GM12878 (cell line): ENCODE measurements at regions not wholly inside any gene's neighbourhood (a gene's known extent, or its start where the extent isn't known, plus 50 kb on each side); places are given as distances from the start of the nearest gene placed in this dataset.

Source experiments
- ATAC-seq: fragments of 200-7000 bp; cut with Tn5 transposase; 3 replicates; pipeline ENCODE4 v1.9.1; 2020; ENCODE audit warnings: mild to moderate bottlenecking, moderate library complexity
- BruUV-seq: library from RNA; stranded (reverse); fragments of 400-500 nt; replicated peaks from 2 replicates; lab custom pipeline; 2021; lab: Mats Ljungman, UMichigan
- CTCF ChIA-PET: fragments of 300-600 bp; sonication (Branson Sonifier 250); formaldehyde crosslinking; extraction: SDS; loops from one replicate; lab custom pipeline; 2021; ENCODE audit warnings: inconsistent platforms; lab: Yijun Ruan, JAX
- POLR2A ChIA-PET: fragments of 350-600 bp; formaldehyde crosslinking; extraction: SDS; loops from one replicate; lab custom pipeline; 2021; ENCODE audit warnings: inconsistent platforms; lab: Charles Lee
- RAD21 ChIA-PET: fragments of 300-600 bp; sonication (Branson Sonifier 250); formaldehyde crosslinking; loops from one replicate; lab custom pipeline; 2023; ENCODE audit warnings: antibody characterized with exemption; ENCODE audit not compliant: unreplicated experiment; lab: Charles Lee
- SMC1A ChIA-PET: fragments of 300-600 bp; sonication (Branson Sonifier 250); formaldehyde crosslinking; loops from one replicate; lab custom pipeline; 2023; ENCODE audit not compliant: unreplicated experiment, uncharacterized antibody; lab: Charles Lee
- DNase-seq: peaks from one replicate; pipeline ENCODE4 v3.0.0-alpha.2; 2011; ENCODE audit warnings: low read depth, low spot score
- FAIRE-seq: peaks from 3 replicates; lab custom pipeline; 2011; peaks lifted over from hg19 to GRCh38; lab: Jason Lieb, UNC
- H2AFZ ChIP-seq: 2 replicates; pipeline ENCODE4 v1.6.0; 2011; ENCODE audit warnings: low read depth, low read length, control low read depth; ENCODE audit not compliant: control insufficient read depth
- H3K27ac ChIP-seq: 2 replicates; pipeline ENCODE4 v1.5.1; 2011; ENCODE audit warnings: control low read depth; ENCODE audit not compliant: control insufficient read depth, insufficient read depth
- H3K27me3 ChIP-seq, 2 experiments: replicated peaks in 1 of 2; 2 replicates each; pipeline versions ENCODE4 v1.6.0 to v1.6.1; 2011; ENCODE audit warnings: low read length in 1 of 2; ENCODE audit not compliant: control insufficient read depth in 2 of 2, insufficient read depth in 2 of 2
- H3K36me3 ChIP-seq, 2 experiments: 2 replicates each; pipeline ENCODE4 v1.5.1; 2011; ENCODE audit warnings: low read length in 1 of 2; ENCODE audit not compliant: control insufficient read depth in 2 of 2, insufficient read depth in 2 of 2
- H3K4me1 ChIP-seq: 2 replicates; pipeline ENCODE4 v1.6.1; 2011; ENCODE audit warnings: mild to moderate bottlenecking, low read length, moderate library complexity, mixed read lengths; ENCODE audit not compliant: control insufficient read depth, insufficient read depth
- H3K4me2 ChIP-seq: 2 replicates; pipeline ENCODE4 v1.6.0; 2011; ENCODE audit warnings: control low read depth; ENCODE audit not compliant: control insufficient read depth, insufficient read depth
- H3K4me3 ChIP-seq: fragments of 200-600 bp; sonication (generic); 2 replicates; pipeline ENCODE4 v1.5.1; 2016
- H3K79me2 ChIP-seq: 2 replicates; pipeline ENCODE4 v1.6.0; 2011; ENCODE audit warnings: low read length; ENCODE audit not compliant: control insufficient read depth, insufficient read depth
- H3K9ac ChIP-seq: 2 replicates; pipeline ENCODE4 v1.8.0; 2011; ENCODE audit warnings: low read length, control low read depth, mixed read lengths; ENCODE audit not compliant: control insufficient read depth, insufficient read depth
- H3K9me3 ChIP-seq: replicated peaks from 3 replicates; pipeline ENCODE4 v1.5.1; 2011; ENCODE audit warnings: mild to moderate bottlenecking, low read length; ENCODE audit not compliant: control insufficient read depth, insufficient read depth
- H4K20me1 ChIP-seq: 2 replicates; pipeline ENCODE4 v1.6.0; 2011; ENCODE audit not compliant: control insufficient read depth, insufficient read depth
- BCL3 ChIP-seq: IDR thresholded peaks from 2 replicates; pipeline ENCODE4 v1.6.1; 2011; ENCODE audit warnings: borderline replicate concordance, low read depth, mild to moderate bottlenecking, moderate library complexity, low read length; ENCODE audit not compliant: insufficient read depth, poor library complexity, severe bottlenecking
- DPF2 ChIP-seq: fragments of 450-650 bp; IDR thresholded peaks from 2 replicates; pipeline ENCODE4 v1.6.1; 2017; ENCODE audit warnings: mild to moderate bottlenecking
- IKZF1 ChIP-seq: fragments of 450-650 bp; conservative IDR thresholded peaks from 2 replicates; pipeline ENCODE4 v1.6.1; 2017; ENCODE audit warnings: antibody characterized with exemption, mild to moderate bottlenecking
- KAT2A ChIP-seq: conservative IDR thresholded peaks from 2 replicates; pipeline ENCODE4 v1.6.1; 2011; ENCODE audit warnings: low read depth, low read length; ENCODE audit not compliant: control insufficient read depth
- LARP7 ChIP-seq: fragments of 450-650 bp; IDR thresholded peaks from 2 replicates; pipeline ENCODE4 v1.6.1; 2017; ENCODE audit warnings: mild to moderate bottlenecking
- MEF2A ChIP-seq: IDR thresholded peaks from 2 replicates; pipeline ENCODE4 v1.6.1; 2011; ENCODE audit warnings: low read depth, mild to moderate bottlenecking, low read length, moderate library complexity; ENCODE audit not compliant: insufficient read depth
- MXI1 ChIP-seq: fragments of 150-350 bp; IDR thresholded peaks from 2 replicates; pipeline ENCODE4 v1.6.1; 2011; ENCODE audit warnings: low read depth, mild to moderate bottlenecking, inconsistent platforms, low read length, improper control_type of control experiment
- STAT1 ChIP-seq: fragments of 450-650 bp; conservative IDR thresholded peaks from 2 replicates; pipeline ENCODE4 v1.6.1; 2014; ENCODE audit warnings: antibody characterized with exemption, mild to moderate bottlenecking
- STAT3 ChIP-seq: IDR thresholded peaks from 2 replicates; pipeline ENCODE4 v1.6.1; 2011; ENCODE audit warnings: low read depth, low read length, improper control_type of control experiment
- TBL1XR1 ChIP-seq: IDR thresholded peaks from 2 replicates; pipeline ENCODE4 v1.6.1; 2012; ENCODE audit warnings: low read depth, low read length, improper control_type of control experiment
- YY1 ChIP-seq: IDR thresholded peaks from 2 replicates; pipeline ENCODE4 v1.6.1; 2011; ENCODE audit warnings: low read depth, mild to moderate bottlenecking, low read length
- WGBS: methylation state at CpG from one replicate; pipeline ENCODE4 v1.1.6; 2016; ENCODE audit warnings: low lambda C conversion rate; ENCODE audit not compliant: insufficient replicate concordance, insufficient coverage; ENCODE audit errors: missing lambda C conversion rate; 5-methylcytosine and 5-hydroxymethylcytosine counted together
- in situ Hi-C: fragments of 300-500 bp; cut with MboI; formaldehyde crosslinking; loops from 9 replicates; pipeline ENCODE4 v1.14.3; 2018; ENCODE audit warnings: mixed read lengths
- intact Hi-C: fragments of 100-400 bp; cut with micrococcal nuclease; formaldehyde crosslinking; loops from one replicate; pipeline ENCODE4 v1.14.2; 2022; ENCODE audit not compliant: unreplicated experiment

- no peak overlapping the region for H3K4me3 ChIP-seq
- no peak overlapping the region for H3K9ac ChIP-seq
- H3K4me1 ChIP-seq: no peaks in the 10 kb centered on the region
- intact Hi-C loops (no loop called here), in situ Hi-C loops (no loop called here)
- CTCF ChIA-PET: no interaction called here
- no peak for DNase-seq
- ATAC-seq: no peak
- no peaks in the 10 kb centered on the region for H3K27me3 ChIP-seq
- no TSS peak for BruUV-seq
- RAD21 ChIA-PET: no interaction called here
- POLR2A ChIA-PET: no interaction called here
- TF ChIP-seq DPF2: no peak
- TF ChIP-seq KAT2A: no peak
- no peak for TF ChIP-seq YY1
- no peak for TF ChIP-seq IKZF1
- TF ChIP-seq MXI1: no peak
- TF ChIP-seq BCL3: no peak
- no peak for TF ChIP-seq STAT3
- no peak for TF ChIP-seq TBL1XR1
- no peak for TF ChIP-seq LARP7
- no peak for TF ChIP-seq MEF2A
- TF ChIP-seq STAT1: no peak
- H3K9me3 ChIP-seq: no peaks in the 10 kb centered on the region
- H2AFZ ChIP-seq: no peak overlapping the region
- H3K36me3 ChIP-seq: no peaks in the 10 kb centered on the region
- 0% methylated on average over 3 of the region's 3 CpGs for WGBS
- SMC1A ChIA-PET: no interaction called here
- no peak overlapping the region for H3K4me2 ChIP-seq
- no peak for FAIRE-seq
- no peak overlapping the region for H3K27ac ChIP-seq
- no peaks in the 10 kb centered on the region for H4K20me1 ChIP-seq
- H3K79me2 ChIP-seq: no peaks in the 10 kb centered on the region
These were observed 522.8 kb upstream of the RAB6C start for GRCh38 chr2:129456691-129457090.
